ENCODE measurements at regions not wholly inside any gene's neighbourhood (a gene's known extent, or its start where the extent isn't known, plus 50 kb on each side); places are given as distances from the start of the nearest gene placed in this dataset.

DNA sequence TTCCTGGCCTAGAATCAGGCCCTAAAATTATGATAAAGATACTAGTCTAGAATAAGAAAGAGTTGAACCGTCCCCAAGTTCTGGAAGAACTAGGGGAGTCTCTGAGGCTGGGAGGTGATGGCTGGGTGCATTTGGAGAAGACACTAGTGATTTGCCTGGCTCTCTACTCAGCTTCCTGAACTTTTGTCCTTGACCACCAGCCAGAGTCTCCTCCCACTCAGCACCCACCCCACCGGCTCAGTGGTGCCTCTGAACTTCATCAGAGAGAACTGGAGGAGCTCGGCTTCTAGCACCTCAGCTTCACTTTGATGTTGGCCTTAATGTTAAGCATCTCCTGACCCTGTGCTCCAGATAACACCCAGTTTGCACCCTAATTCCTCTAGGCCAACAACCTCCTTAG lies 73.0 kb downstream of the PERP start:
- TF ChIP-seq, protein P1, sequence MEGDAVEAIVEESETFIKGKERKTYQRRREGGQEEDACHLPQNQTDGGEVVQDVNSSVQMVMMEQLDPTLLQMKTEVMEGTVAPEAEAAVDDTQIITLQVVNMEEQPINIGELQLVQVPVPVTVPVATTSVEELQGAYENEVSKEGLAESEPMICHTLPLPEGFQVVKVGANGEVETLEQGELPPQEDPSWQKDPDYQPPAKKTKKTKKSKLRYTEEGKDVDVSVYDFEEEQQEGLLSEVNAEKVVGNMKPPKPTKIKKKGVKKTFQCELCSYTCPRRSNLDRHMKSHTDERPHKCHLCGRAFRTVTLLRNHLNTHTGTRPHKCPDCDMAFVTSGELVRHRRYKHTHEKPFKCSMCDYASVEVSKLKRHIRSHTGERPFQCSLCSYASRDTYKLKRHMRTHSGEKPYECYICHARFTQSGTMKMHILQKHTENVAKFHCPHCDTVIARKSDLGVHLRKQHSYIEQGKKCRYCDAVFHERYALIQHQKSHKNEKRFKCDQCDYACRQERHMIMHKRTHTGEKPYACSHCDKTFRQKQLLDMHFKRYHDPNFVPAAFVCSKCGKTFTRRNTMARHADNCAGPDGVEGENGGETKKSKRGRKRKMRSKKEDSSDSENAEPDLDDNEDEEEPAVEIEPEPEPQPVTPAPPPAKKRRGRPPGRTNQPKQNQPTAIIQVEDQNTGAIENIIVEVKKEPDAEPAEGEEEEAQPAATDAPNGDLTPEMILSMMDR (IDR thresholded peaks at IDR 0.05): no peak
- no peak for TF ChIP-seq POLR2A (IDR thresholded peaks at IDR 0.05)

Data from breast epithelium (tissue), 3 donors.